GM13977 (cell line): ENCODE measurements at regions not wholly inside any gene's neighbourhood (a gene's known extent, or its start where the extent isn't known, plus 50 kb on each side); places are given as distances from the start of the nearest gene placed in this dataset.

Source experiments
- DNase-seq: peaks from one replicate; pipeline ENCODE4 v3.0.0; 2012; ENCODE audit warnings: low spot score
- CTCF ChIP-seq: IDR thresholded peaks from 2 replicates; pipeline ENCODE4 v1.5.1; 2012; ENCODE audit warnings: mild to moderate bottlenecking, control low read depth; ENCODE audit not compliant: insufficient read depth; ENCODE audit errors: extremely low read depth, missing control alignments
- in situ Hi-C: fragments of 300-500 bp; cut with MboI; formaldehyde crosslinking; loops from one replicate; pipeline ENCODE4 v1.12.0; 2022; ENCODE audit warnings: low sequenced_read_pairs, low pct_unique_long_range_greater_than_20kb, mixed read lengths, inconsistent platforms; ENCODE audit not compliant: unreplicated experiment

GRCh38 chr2:182639971-182640370 lies 76.1 kb upstream of the DNAJC10 start:
- no peak for TF ChIP-seq CTCF
- no peak for DNase-seq
- in situ Hi-C loops = no loop called here

DNA sequence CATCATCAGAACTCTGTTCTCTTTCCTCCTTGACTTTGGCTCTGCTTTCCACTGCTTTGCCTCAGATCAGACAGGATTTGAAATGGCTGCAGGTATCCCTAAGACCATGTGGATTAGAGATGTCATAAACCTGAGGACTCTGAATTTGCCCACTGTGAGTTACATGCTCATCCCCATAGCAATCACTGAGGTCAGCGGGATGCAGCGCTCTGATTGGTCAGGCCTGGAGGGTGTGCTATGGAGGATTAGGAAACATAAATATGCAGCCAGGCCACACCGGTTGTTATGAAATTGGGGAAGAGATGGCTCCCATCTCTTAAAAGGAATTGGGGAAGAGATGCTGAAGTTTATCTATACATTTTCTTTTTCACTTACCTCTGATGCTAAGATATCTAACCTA lies 73.7 kb upstream of the DNAJC10 start:
- in situ Hi-C loops = no loop called here
- DNase-seq = peak; percentile 38
- TF ChIP-seq CTCF = no peak

DNA sequence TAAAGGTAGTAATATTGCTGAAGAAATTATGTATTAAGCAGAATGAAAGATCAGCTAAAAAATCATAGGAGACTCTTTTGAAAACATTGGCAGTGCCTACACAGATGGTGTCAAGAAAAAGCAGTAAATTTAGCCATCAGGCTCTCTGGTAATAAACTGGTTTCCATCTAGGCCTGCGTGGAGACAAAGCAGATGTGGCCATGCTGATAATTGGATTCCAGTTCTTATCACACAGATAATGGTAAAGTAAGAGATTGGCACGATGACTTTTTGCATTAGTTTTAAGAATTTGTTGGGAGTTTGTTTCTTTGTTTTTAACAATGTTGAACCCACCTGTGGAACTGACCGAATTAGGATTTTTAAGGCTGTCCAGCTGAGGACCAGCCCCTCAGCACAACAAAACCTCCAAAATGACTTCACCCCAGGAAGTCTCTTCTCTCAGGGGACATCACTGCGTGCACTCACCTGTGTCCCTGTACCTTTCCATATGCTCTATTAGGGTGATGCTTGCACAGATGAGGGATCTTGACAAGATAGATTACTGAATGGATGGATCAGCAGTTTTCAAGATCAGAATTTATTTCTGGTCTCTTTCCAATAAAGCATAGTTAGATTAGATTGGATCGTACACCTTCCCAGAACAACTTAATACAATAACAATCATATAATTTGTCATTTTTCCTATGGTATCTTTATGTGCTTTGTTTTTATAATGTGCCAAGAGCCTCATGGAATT lies 69.1 kb upstream of the DNAJC10 start:
- no peak for DNase-seq
- TF ChIP-seq CTCF = no peak
- in situ Hi-C loops = no loop called here

DNA sequence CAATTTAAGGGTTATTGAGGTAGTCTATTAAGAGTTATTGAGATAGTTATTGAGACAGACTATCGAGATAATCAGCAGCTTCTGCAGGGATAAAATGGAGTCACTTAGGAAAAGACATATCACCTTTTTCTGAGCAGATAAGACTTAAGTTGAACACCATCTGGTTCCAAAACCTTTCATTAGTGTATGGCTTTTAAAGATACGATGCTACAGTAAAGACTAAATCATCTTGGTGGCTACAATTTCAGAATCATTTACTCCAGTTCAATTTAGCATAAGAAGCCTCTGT lies 68.6 kb upstream of the DNAJC10 start:
- TF ChIP-seq CTCF = no peak
- in situ Hi-C loops = no loop called here
- DNase-seq = no peak

- in situ Hi-C loops = no loop called here
- DNase-seq = peak; percentile 15
- TF ChIP-seq CTCF = peak; percentile 63
Observed at GRCh38 chr2:182649316-182649715, 66.7 kb upstream of the DNAJC10 start.

GRCh38 chr2:182650704-182651103 lies 65.4 kb upstream of the DNAJC10 start:
- peak; percentile 47 for TF ChIP-seq CTCF
- peak; percentile 9 for DNase-seq
- in situ Hi-C loops = loop anchor here (10.0 kb wide), 1 partner anchor 466 kb away; no protein-coding TSS in a partner anchor
